Neural cell (in vitro differentiated cells): ENCODE measurements at regions not wholly inside any gene's neighbourhood (a gene's known extent, or its start where the extent isn't known, plus 50 kb on each side); places are given as distances from the start of the nearest gene placed in this dataset.

Experiments
- CTCF ChIP-seq: fragments of 450-650 bp; IDR thresholded peaks from 2 replicates; pipeline ENCODE4 v1.5.1; 2014; ENCODE audit warnings: antibody characterized with exemption, mild to moderate bottlenecking, moderate library complexity; ENCODE audit not compliant: poor library complexity, severe bottlenecking
- EZH2 ChIP-seq: fragments of 200-600, 300-800 bp; shearing (Covaris generic), sonication (generic); IDR thresholded peaks from 2 replicates; pipeline ENCODE4 v1.6.1; 2014; ENCODE audit warnings: antibody characterized with exemption, low read length, borderline replicate concordance, mild to moderate bottlenecking; ENCODE audit not compliant: insufficient read depth, poor library complexity, severe bottlenecking
- SMC3 ChIP-seq: fragments of 450-650 bp; conservative IDR thresholded peaks from 2 replicates; pipeline ENCODE4 v1.6.1; 2014; ENCODE audit warnings: antibody characterized with exemption, mild to moderate bottlenecking, moderate library complexity; ENCODE audit not compliant: poor library complexity
- TAF1 ChIP-seq: IDR thresholded peaks from 2 replicates; pipeline ENCODE4 v1.6.1; 2012; ENCODE audit warnings: low read depth

- TF ChIP-seq EZH2 (no peak), TAF1 (no peak), CTCF (no peak), SMC3 (no peak)
Observed at GRCh38 chr3:72520690-72521308, 327.4 kb downstream of the SHQ1 start.
